ENCODE measurements at regions not wholly inside any gene's neighbourhood (a gene's known extent, or its start where the extent isn't known, plus 50 kb on each side); places are given as distances from the start of the nearest gene placed in this dataset.

DNA sequence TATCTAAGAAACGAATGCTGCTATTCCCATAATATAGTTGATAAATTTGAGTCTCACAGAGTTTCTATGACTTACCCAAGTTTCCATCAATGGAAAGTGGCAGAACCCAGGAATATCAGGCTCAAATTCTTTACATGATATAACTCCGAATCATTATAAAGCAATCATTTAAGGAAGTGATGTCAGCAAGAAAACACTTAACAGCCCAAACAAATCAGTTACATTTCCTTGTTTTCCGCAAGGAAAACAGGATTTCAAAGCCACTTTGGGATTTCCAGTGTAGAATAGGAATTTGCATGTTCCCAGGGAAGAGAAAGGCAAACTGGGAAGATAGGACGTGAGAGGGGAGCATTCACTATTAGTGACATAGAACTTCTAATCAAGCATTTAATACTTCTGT, 311.4 kb upstream of the GOT2 start:
- TF ChIP-seq, protein P1, sequence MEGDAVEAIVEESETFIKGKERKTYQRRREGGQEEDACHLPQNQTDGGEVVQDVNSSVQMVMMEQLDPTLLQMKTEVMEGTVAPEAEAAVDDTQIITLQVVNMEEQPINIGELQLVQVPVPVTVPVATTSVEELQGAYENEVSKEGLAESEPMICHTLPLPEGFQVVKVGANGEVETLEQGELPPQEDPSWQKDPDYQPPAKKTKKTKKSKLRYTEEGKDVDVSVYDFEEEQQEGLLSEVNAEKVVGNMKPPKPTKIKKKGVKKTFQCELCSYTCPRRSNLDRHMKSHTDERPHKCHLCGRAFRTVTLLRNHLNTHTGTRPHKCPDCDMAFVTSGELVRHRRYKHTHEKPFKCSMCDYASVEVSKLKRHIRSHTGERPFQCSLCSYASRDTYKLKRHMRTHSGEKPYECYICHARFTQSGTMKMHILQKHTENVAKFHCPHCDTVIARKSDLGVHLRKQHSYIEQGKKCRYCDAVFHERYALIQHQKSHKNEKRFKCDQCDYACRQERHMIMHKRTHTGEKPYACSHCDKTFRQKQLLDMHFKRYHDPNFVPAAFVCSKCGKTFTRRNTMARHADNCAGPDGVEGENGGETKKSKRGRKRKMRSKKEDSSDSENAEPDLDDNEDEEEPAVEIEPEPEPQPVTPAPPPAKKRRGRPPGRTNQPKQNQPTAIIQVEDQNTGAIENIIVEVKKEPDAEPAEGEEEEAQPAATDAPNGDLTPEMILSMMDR (IDR thresholded peaks at IDR 0.05 in 2 of 3, conservative IDR thresholded peaks at IDR 0.05 in 1 of 3; ENCODE audit: control insufficient read depth in 2 of 3, extremely low read depth in 1 of 3, insufficient read depth in 1 of 3, low read depth in 3 of 3, low read length in 3 of 3) = no peak
- TF ChIP-seq ZSCAN29 (IDR thresholded peaks at IDR 0.05) (no peak), EZH2 (IDR thresholded peaks at IDR 0.05; ENCODE audit: borderline replicate concordance, control insufficient read depth, low read depth, low read length) (no peak), NR2C2 (IDR thresholded peaks at IDR 0.05; ENCODE audit: borderline replicate concordance, control insufficient read depth, insufficient read length, low read depth) (no peak), EGR1 (IDR thresholded peaks at IDR 0.05; ENCODE audit: borderline replicate concordance in 1 of 2, low read depth in 2 of 2, low read length in 2 of 2) (no peak), RAD21 (IDR thresholded peaks at IDR 0.05; ENCODE audit: insufficient read depth, low read depth, low read length) (no peak), RELA (IDR thresholded peaks at IDR 0.05; ENCODE audit: borderline replicate concordance, partially characterized antibody) (no peak), SIN3A (IDR thresholded peaks at IDR 0.05; ENCODE audit: low read depth, low read length) (no peak), POLR2A (IDR thresholded peaks at IDR 0.05; ENCODE audit: low read depth, low read length) (no peak), JUND (IDR thresholded peaks at IDR 0.05; ENCODE audit: low read depth, low read length) (no peak), CREB1 (IDR thresholded peaks at IDR 0.05; ENCODE audit: low read depth) (no peak), CBX3 (IDR thresholded peaks at IDR 0.05; ENCODE audit: borderline replicate concordance, low read depth) (no peak)
- TF ChIP-seq, protein P2, sequence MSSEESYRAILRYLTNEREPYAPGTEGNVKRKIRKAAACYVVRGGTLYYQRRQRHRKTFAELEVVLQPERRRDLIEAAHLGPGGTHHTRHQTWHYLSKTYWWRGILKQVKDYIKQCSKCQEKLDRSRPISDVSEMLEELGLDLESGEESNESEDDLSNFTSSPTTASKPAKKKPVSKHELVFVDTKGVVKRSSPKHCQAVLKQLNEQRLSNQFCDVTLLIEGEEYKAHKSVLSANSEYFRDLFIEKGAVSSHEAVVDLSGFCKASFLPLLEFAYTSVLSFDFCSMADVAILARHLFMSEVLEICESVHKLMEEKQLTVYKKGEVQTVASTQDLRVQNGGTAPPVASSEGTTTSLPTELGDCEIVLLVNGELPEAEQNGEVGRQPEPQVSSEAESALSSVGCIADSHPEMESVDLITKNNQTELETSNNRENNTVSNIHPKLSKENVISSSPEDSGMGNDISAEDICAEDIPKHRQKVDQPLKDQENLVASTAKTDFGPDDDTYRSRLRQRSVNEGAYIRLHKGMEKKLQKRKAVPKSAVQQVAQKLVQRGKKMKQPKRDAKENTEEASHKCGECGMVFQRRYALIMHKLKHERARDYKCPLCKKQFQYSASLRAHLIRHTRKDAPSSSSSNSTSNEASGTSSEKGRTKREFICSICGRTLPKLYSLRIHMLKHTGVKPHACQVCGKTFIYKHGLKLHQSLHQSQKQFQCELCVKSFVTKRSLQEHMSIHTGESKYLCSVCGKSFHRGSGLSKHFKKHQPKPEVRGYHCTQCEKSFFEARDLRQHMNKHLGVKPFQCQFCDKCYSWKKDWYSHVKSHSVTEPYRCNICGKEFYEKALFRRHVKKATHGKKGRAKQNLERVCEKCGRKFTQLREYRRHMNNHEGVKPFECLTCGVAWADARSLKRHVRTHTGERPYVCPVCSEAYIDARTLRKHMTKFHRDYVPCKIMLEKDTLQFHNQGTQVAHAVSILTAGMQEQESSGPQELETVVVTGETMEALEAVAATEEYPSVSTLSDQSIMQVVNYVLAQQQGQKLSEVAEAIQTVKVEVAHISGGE (CRISPR knock-in tag; IDR thresholded peaks at IDR 0.05) = no peak
- TF ChIP-seq, protein P3, sequence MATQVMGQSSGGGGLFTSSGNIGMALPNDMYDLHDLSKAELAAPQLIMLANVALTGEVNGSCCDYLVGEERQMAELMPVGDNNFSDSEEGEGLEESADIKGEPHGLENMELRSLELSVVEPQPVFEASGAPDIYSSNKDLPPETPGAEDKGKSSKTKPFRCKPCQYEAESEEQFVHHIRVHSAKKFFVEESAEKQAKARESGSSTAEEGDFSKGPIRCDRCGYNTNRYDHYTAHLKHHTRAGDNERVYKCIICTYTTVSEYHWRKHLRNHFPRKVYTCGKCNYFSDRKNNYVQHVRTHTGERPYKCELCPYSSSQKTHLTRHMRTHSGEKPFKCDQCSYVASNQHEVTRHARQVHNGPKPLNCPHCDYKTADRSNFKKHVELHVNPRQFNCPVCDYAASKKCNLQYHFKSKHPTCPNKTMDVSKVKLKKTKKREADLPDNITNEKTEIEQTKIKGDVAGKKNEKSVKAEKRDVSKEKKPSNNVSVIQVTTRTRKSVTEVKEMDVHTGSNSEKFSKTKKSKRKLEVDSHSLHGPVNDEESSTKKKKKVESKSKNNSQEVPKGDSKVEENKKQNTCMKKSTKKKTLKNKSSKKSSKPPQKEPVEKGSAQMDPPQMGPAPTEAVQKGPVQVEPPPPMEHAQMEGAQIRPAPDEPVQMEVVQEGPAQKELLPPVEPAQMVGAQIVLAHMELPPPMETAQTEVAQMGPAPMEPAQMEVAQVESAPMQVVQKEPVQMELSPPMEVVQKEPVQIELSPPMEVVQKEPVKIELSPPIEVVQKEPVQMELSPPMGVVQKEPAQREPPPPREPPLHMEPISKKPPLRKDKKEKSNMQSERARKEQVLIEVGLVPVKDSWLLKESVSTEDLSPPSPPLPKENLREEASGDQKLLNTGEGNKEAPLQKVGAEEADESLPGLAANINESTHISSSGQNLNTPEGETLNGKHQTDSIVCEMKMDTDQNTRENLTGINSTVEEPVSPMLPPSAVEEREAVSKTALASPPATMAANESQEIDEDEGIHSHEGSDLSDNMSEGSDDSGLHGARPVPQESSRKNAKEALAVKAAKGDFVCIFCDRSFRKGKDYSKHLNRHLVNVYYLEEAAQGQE (IDR thresholded peaks at IDR 0.05; ENCODE audit: low read depth, low read length) = no peak
